IMR-90 (cell line): ENCODE measurements at regions not wholly inside any gene's neighbourhood (a gene's known extent, or its start where the extent isn't known, plus 50 kb on each side); places are given as distances from the start of the nearest gene placed in this dataset.

Experiments
- ATAC-seq: fragments of 200-7000 bp; cut with Tn5 transposase; 2 replicates; pipeline ENCODE4 v1.9.1; 2020; ENCODE audit warnings: low read depth, mild to moderate bottlenecking, moderate library complexity
- BruUV-seq: library from RNA; stranded (reverse); fragments of 400-500 nt; replicated peaks from 2 replicates; lab custom pipeline; 2021; lab: Mats Ljungman, UMichigan
- CTCF ChIA-PET: fragments of 300-600 bp; formaldehyde crosslinking; extraction: SDS; loops from one replicate; lab custom pipeline; 2021; ENCODE audit warnings: antibody characterized with exemption; lab: Yijun Ruan, JAX
- POLR2A ChIA-PET: fragments of 300-600 bp; sonication (Branson Sonifier 250); formaldehyde crosslinking; loops from one replicate; lab custom pipeline; 2022; ENCODE audit warnings: antibody characterized with exemption; ENCODE audit not compliant: unreplicated experiment; lab: Charles Lee
- DNase-seq: peaks from one replicate; pipeline ENCODE4 v3.0.0; 2013
- H2AFZ ChIP-seq: replicated peaks from 2 replicates; pipeline ENCODE3; 2013; ENCODE audit warnings: low read length, mild to moderate bottlenecking; ENCODE audit not compliant: poor library complexity
- H2AK5ac ChIP-seq: 2 replicates; pipeline ENCODE4 v1.6.1; 2013; ENCODE audit warnings: low read depth, low read length, inconsistent platforms
- H2AK9ac ChIP-seq: replicated peaks from 2 replicates; pipeline ENCODE3; 2013; ENCODE audit warnings: mild to moderate bottlenecking, low read depth, low read length, moderate library complexity; ENCODE audit not compliant: poor library complexity
- H2BK120ac ChIP-seq: 2 replicates; pipeline ENCODE4 v1.6.1; 2013; ENCODE audit warnings: low read depth, low read length, inconsistent platforms
- H2BK15ac ChIP-seq: 3 replicates; pipeline ENCODE4 v1.6.1; 2013; ENCODE audit warnings: low read depth, low read length, inconsistent platforms
- H2BK20ac ChIP-seq: 2 replicates; pipeline ENCODE4 v1.6.1; 2013; ENCODE audit warnings: low read depth, mild to moderate bottlenecking, inconsistent platforms, low read length, moderate library complexity
- H2BK5ac ChIP-seq: 2 replicates; pipeline ENCODE4 v1.6.1; 2013; ENCODE audit warnings: mild to moderate bottlenecking, low read depth, low read length, inconsistent platforms; ENCODE audit not compliant: poor library complexity, severe bottlenecking
- H3K14ac ChIP-seq: replicated peaks from 2 replicates; pipeline ENCODE4 v1.6.1; 2013; ENCODE audit warnings: low read depth, low read length, inconsistent platforms
- H3K18ac ChIP-seq: 2 replicates; pipeline ENCODE4 v1.6.1; 2013; ENCODE audit warnings: low read depth, low read length, control low read depth
- H3K23ac ChIP-seq: 2 replicates; pipeline ENCODE4 v1.6.1; 2013; ENCODE audit warnings: low read depth, low read length, inconsistent platforms
- H3K27ac ChIP-seq: 2 replicates; pipeline ENCODE4 v1.5.1; 2013; ENCODE audit warnings: mild to moderate bottlenecking, control low read depth, low read length; ENCODE audit not compliant: insufficient read depth
- H3K27me3 ChIP-seq: 2 replicates; pipeline ENCODE4 v1.6.1; 2013; ENCODE audit warnings: low read length; ENCODE audit not compliant: control insufficient read depth, insufficient read depth
- H3K36me3 ChIP-seq: 2 replicates; pipeline ENCODE4 v1.6.1; 2013; ENCODE audit warnings: low read length, mixed read lengths; ENCODE audit not compliant: control insufficient read depth, insufficient read depth
- H3K4ac ChIP-seq: 2 replicates; pipeline ENCODE4 v1.6.1; 2013; ENCODE audit warnings: low read depth, low read length, inconsistent platforms
- H3K4me1 ChIP-seq: 2 replicates; pipeline ENCODE4 v1.6.1; 2013; ENCODE audit warnings: low read length, mixed read lengths; ENCODE audit not compliant: control insufficient read depth, insufficient read depth
- H3K4me2 ChIP-seq: 2 replicates; pipeline ENCODE4 v1.6.1; 2013; ENCODE audit warnings: low read depth, mild to moderate bottlenecking, control low read depth, low read length, moderate library complexity
- H3K4me3 ChIP-seq: 2 replicates; pipeline ENCODE4 v1.5.1; 2013; ENCODE audit warnings: low read depth, mild to moderate bottlenecking, control low read depth, low read length, moderate library complexity; ENCODE audit not compliant: insufficient read depth
- H3K56ac ChIP-seq: 2 replicates; pipeline ENCODE4 v1.6.1; 2013; ENCODE audit warnings: low read length, inconsistent platforms; ENCODE audit not compliant: insufficient read depth; ENCODE audit errors: extremely low read depth
- H3K79me1 ChIP-seq, 2 experiments: 2 replicates each; pipeline ENCODE4 v1.6.1; 2013; ENCODE audit warnings: low read length in 2 of 2, inconsistent platforms in 1 of 2, low read depth in 1 of 2
- H3K9ac ChIP-seq: 2 replicates; pipeline ENCODE4 v1.6.1; 2013; ENCODE audit warnings: low read depth, low read length, control low read depth
- H3K9me1 ChIP-seq: 2 replicates; pipeline ENCODE4 v1.6.1; 2013; ENCODE audit warnings: low read length, inconsistent platforms; ENCODE audit not compliant: insufficient read depth
- H3K9me3 ChIP-seq: 2 replicates; pipeline ENCODE4 v1.6.1; 2013; ENCODE audit warnings: low read length; ENCODE audit not compliant: control insufficient read depth, insufficient read depth
- H4K20me1 ChIP-seq: 2 replicates; pipeline ENCODE4 v1.6.1; 2013; ENCODE audit warnings: low read length, inconsistent platforms; ENCODE audit not compliant: insufficient read depth
- H4K5ac ChIP-seq: 2 replicates; pipeline ENCODE4 v1.6.1; 2013; ENCODE audit warnings: mild to moderate bottlenecking, low read depth, low read length, control low read depth
- H4K8ac ChIP-seq, 2 experiments: 2 replicates each; pipeline ENCODE4 v1.6.1; 2013; ENCODE audit warnings: low read depth in 2 of 2, low read length in 2 of 2, control low read depth in 1 of 2, inconsistent platforms in 1 of 2
- H4K91ac ChIP-seq: 2 replicates; pipeline ENCODE4 v1.6.1; 2013; ENCODE audit warnings: low read depth, low read length, inconsistent platforms; ENCODE audit not compliant: insufficient read depth
- CHD1 ChIP-seq: IDR thresholded peaks from 2 replicates; pipeline ENCODE4 v1.6.1; 2012; ENCODE audit warnings: low read depth, low read length, improper control_type of control experiment
- RCOR1 ChIP-seq: IDR thresholded peaks from 2 replicates; pipeline ENCODE4 v1.6.1; 2012; ENCODE audit warnings: mild to moderate bottlenecking, low read length, improper control_type of control experiment; ENCODE audit not compliant: insufficient replicate concordance
- RFX5 ChIP-seq: IDR thresholded peaks from 2 replicates; pipeline ENCODE4 v1.8.0; 2012; ENCODE audit warnings: low read depth, mild to moderate bottlenecking, low read length, moderate library complexity
- WGBS, 2 experiments: methylation state at CpG; one replicate each; pipeline versions ENCODE4 v1.1.5 to v1.1.7; 2013; ENCODE audit warnings: missing lambda C conversion rate in 2 of 2; ENCODE audit not compliant: insufficient read length in 1 of 2; ENCODE audit errors: extremely low coverage in 2 of 2; 5-methylcytosine and 5-hydroxymethylcytosine counted together
- dilution Hi-C: fragments of 300-500 bp; cut with HindIII; formaldehyde crosslinking; loops from one replicate; pipeline ENCODE4 v1.14.3; 2018; ENCODE audit warnings: low sequenced_read_pairs; ENCODE audit not compliant: unreplicated experiment
- in situ Hi-C: fragments of 300-500 bp; cut with MboI; formaldehyde crosslinking; loops from 3 replicates; pipeline ENCODE4 v1.14.3; 2019; ENCODE audit warnings: low sequenced_read_pairs, inconsistent platforms, mixed read lengths
- intact Hi-C: fragments of 100-400 bp; cut with micrococcal nuclease; formaldehyde crosslinking; loops from 2 replicates; pipeline ENCODE4 v1.10.0; 2022

GRCh38 chr14:104319491-104320241, 181.3 kb downstream of the KIF26A start:
- Histone ChIP-seq H2AK9ac (no peak overlapping the region), H2BK15ac (no peak overlapping the region), H3K9me1 (no peaks in the 10 kb centered on the region), H3K36me3 (no peaks in the 10 kb centered on the region), H4K20me1 (no peaks in the 10 kb centered on the region), H4K91ac (no peak overlapping the region), H2AK5ac (no peak overlapping the region), H4K8ac (no peak overlapping the region), H4K5ac (no peak overlapping the region), H3K4ac (no peak overlapping the region), H3K79me1 (no peaks in the 10 kb centered on the region), H2BK120ac (no peak overlapping the region), H2AFZ (no peak overlapping the region), H3K23ac (no peak overlapping the region), H3K4me1 (no peaks in the 10 kb centered on the region), H3K4me2 (no peak overlapping the region), H3K9me3 (peaks cover 60% of the 10 kb centered on the region), H3K9ac (no peak overlapping the region), H2BK20ac (no peak overlapping the region), H3K18ac (no peak overlapping the region), H3K27ac (no peak overlapping the region), H3K27me3 (no peaks in the 10 kb centered on the region), H2BK5ac (no peak overlapping the region), H3K56ac (no peak overlapping the region), H3K4me3 (no peak overlapping the region), H3K14ac (no peak overlapping the region)
- ATAC-seq (no peak), DNase-seq (no peak)
- ChIA-PET CTCF (no interaction called here), POLR2A (no interaction called here)
- intact Hi-C loops (no loop called here), dilution Hi-C loops (no loop called here), in situ Hi-C loops (no loop called here)
- no peak for TF ChIP-seq CHD1
- TF ChIP-seq RCOR1, result no peak
- no peak for TF ChIP-seq RFX5
- 67% methylated on average over 3 of the region's 23 CpGs; no CpG with 5 or more reads in 1 of the 2 experiments for WGBS, 2 experiments
- BruUV-seq, result no TSS peak
